ENCODE measurements at regions not wholly inside any gene's neighbourhood (a gene's known extent, or its start where the extent isn't known, plus 50 kb on each side); places are given as distances from the start of the nearest gene placed in this dataset.
A peak's percentile ranks its signal among the peaks of the same experiment; 100 is the strongest.

GRCh38 chr13:75153386-75153785 lies 328.6 kb downstream of the TBC1D4 start:
- Histone ChIP-seq H3K27me3 (ENCODE audit: insufficient read depth, low read length) (no peaks in the 10 kb centered on the region), H3K4me1 (ENCODE audit: control insufficient read depth, insufficient read depth, low read length, unreplicated experiment) (peaks cover 6% of the 10 kb centered on the region), H3K36me3 (ENCODE audit: insufficient read depth, low read length) (no peaks in the 10 kb centered on the region), H3K79me2 (ENCODE audit: control insufficient read depth, insufficient read depth, low read length, unreplicated experiment) (no peaks in the 10 kb centered on the region), H2AFZ (ENCODE audit: low read length, unreplicated experiment) (no peak overlapping the region), H3K27ac (ENCODE audit: low read depth, low read length) (no peak overlapping the region), H3K4me3 (ENCODE audit: low read depth, low read length) (no peak overlapping the region)

DNA sequence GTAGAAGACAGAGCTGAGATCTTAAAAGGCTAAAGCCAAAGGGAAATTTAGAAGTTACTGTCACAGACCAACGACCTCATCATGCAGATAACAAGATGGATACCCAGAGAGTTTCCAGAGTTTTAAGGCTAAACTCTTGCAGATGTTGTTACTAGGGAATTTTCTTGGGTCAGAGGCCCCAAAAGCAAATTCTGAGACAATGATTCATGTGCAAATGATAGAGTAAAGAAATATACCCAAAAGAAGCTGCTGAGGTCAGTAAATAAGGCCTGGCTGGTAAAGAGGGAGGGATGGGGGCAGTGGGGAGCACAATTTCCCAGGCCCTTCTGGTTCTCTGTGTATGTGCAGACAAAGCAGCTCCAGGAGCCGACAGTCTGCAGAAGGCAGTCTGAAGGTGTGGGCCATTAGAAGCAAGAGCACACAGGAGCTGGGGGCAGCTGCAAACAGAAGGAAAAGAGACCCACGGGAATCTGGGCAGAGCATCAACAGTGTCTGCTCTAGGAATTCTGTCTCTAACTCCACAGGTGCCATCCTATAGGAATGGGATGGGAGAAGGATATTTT lies 330.8 kb downstream of the TBC1D4 start:
- Histone ChIP-seq H3K79me2 (ENCODE audit: control insufficient read depth, insufficient read depth, low read length, unreplicated experiment) (no peaks in the 10 kb centered on the region), H2AFZ (ENCODE audit: low read length, unreplicated experiment) (no peak overlapping the region), H3K4me3 (ENCODE audit: low read depth, low read length) (no peak overlapping the region), H3K4me1 (ENCODE audit: control insufficient read depth, insufficient read depth, low read length, unreplicated experiment) (peaks cover 6% of the 10 kb centered on the region), H3K36me3 (ENCODE audit: insufficient read depth, low read length) (no peaks in the 10 kb centered on the region), H3K27ac (ENCODE audit: low read depth, low read length) (no peak overlapping the region), H3K27me3 (ENCODE audit: insufficient read depth, low read length) (no peaks in the 10 kb centered on the region)

GRCh38 chr13:75149776-75150175 lies 332.2 kb downstream of the TBC1D4 start:
- Histone ChIP-seq H3K36me3 (ENCODE audit: insufficient read depth, low read length) (no peaks in the 10 kb centered on the region), H2AFZ (ENCODE audit: low read length, unreplicated experiment) (no peak overlapping the region), H3K4me3 (ENCODE audit: low read depth, low read length) (no peak overlapping the region), H3K79me2 (ENCODE audit: control insufficient read depth, insufficient read depth, low read length, unreplicated experiment) (no peaks in the 10 kb centered on the region), H3K27me3 (ENCODE audit: insufficient read depth, low read length) (no peaks in the 10 kb centered on the region), H3K4me1 (ENCODE audit: control insufficient read depth, insufficient read depth, low read length, unreplicated experiment) (peaks cover 6% of the 10 kb centered on the region), H3K27ac (ENCODE audit: low read depth, low read length) (no peak overlapping the region)

DNA sequence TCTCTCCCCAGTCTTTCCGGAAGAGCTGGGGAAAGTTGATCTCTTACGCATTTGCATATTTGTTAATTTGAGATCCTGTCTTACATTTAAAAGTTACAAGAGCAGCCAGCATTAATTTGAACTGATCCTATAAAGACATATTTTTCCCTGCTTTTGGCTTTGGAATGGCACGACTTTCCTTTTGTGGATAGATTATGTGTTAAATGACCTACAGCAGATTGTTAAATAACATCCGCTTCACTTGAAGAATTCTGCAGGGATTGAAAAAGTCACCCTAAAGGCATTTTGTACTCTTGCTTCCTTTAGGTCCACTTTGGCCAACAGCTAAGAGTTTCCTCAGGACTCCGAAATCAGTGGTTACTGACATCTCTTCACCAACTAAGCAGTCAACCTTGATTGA lies 334.0 kb downstream of the TBC1D4 start:
- no peak overlapping the region for H2AFZ ChIP-seq (ENCODE audit: low read length, unreplicated experiment)
- H3K27ac ChIP-seq (ENCODE audit: low read depth, low read length): no peak overlapping the region
- peaks cover 6% of the 10 kb centered on the region for H3K4me1 ChIP-seq (ENCODE audit: control insufficient read depth, insufficient read depth, low read length, unreplicated experiment)
- H3K4me3 ChIP-seq (ENCODE audit: low read depth, low read length): no peak overlapping the region
- no peaks in the 10 kb centered on the region for H3K79me2 ChIP-seq (ENCODE audit: control insufficient read depth, insufficient read depth, low read length, unreplicated experiment)
- H3K36me3 ChIP-seq (ENCODE audit: insufficient read depth, low read length): no peaks in the 10 kb centered on the region
- no peaks in the 10 kb centered on the region for H3K27me3 ChIP-seq (ENCODE audit: insufficient read depth, low read length)

DNA sequence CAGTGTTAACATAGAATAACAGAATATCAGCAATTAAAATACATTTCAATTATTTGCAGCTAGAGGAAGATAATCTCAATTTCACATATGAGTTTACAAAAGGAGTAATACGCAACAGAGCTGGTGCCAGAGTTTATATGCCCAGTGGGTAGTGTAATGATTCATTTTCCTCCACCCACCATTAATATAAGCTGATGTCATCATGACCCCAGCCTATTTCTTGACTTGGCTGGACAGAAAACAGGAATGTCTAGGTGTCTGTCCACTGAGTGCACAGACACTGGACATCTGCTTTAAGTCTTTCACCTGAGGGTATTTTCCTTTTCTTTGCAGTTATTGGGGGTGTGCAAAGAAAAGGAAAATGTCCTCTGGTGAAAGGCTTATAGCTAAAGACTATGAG lies 335.5 kb downstream of the TBC1D4 start:
- H3K79me2 ChIP-seq (ENCODE audit: control insufficient read depth, insufficient read depth, low read length, unreplicated experiment): no peaks in the 10 kb centered on the region
- no peak overlapping the region for H3K4me3 ChIP-seq (ENCODE audit: low read depth, low read length)
- no peak overlapping the region for H3K27ac ChIP-seq (ENCODE audit: low read depth, low read length)
- H3K4me1 ChIP-seq (ENCODE audit: control insufficient read depth, insufficient read depth, low read length, unreplicated experiment): peaks cover 6% of the 10 kb centered on the region
- H2AFZ ChIP-seq (ENCODE audit: low read length, unreplicated experiment): no peak overlapping the region
- H3K36me3 ChIP-seq (ENCODE audit: insufficient read depth, low read length): no peaks in the 10 kb centered on the region
- no peaks in the 10 kb centered on the region for H3K27me3 ChIP-seq (ENCODE audit: insufficient read depth, low read length)

GRCh38 chr13:75145927-75146326 lies 336.0 kb downstream of the TBC1D4 start:
- H3K4me1 ChIP-seq (ENCODE audit: control insufficient read depth, insufficient read depth, low read length, unreplicated experiment): peaks cover 2% of the 10 kb centered on the region
- no peaks in the 10 kb centered on the region for H3K79me2 ChIP-seq (ENCODE audit: control insufficient read depth, insufficient read depth, low read length, unreplicated experiment)
- no peak overlapping the region for H2AFZ ChIP-seq (ENCODE audit: low read length, unreplicated experiment)
- no peak overlapping the region for H3K4me3 ChIP-seq (ENCODE audit: low read depth, low read length)
- no peak overlapping the region for H3K27ac ChIP-seq (ENCODE audit: low read depth, low read length)
- H3K27me3 ChIP-seq (ENCODE audit: insufficient read depth, low read length): no peaks in the 10 kb centered on the region
- no peaks in the 10 kb centered on the region for H3K36me3 ChIP-seq (ENCODE audit: insufficient read depth, low read length)

DNA sequence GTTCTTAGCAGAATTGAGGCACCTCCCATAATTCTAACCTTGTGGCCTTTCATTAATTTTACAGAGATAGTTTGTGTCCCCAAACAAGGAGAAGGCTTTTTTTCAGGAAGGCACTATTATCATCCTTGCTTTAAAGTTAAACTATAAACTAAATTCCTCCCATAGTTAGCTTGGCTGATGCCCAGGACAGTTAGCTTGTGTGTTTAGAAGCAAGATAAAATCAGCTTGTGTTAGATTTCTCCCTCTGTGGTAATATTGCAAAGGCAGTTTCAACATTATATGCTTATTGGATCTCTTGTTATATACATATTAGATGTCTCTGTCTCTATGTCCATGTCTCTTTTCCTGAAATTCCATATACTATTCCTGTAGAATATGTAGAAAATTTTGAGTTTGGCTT lies 342.7 kb downstream of the TBC1D4 start:
- no peaks in the 10 kb centered on the region for H3K36me3 ChIP-seq (ENCODE audit: insufficient read depth, low read length)
- H2AFZ ChIP-seq (ENCODE audit: low read length, unreplicated experiment): no peak overlapping the region
- no peak overlapping the region for H3K27ac ChIP-seq (ENCODE audit: low read depth, low read length)
- peaks cover 14% of the 10 kb centered on the region for H3K4me1 ChIP-seq (ENCODE audit: control insufficient read depth, insufficient read depth, low read length, unreplicated experiment)
- no peaks in the 10 kb centered on the region for H3K79me2 ChIP-seq (ENCODE audit: control insufficient read depth, insufficient read depth, low read length, unreplicated experiment)
- no peak overlapping the region for H3K4me3 ChIP-seq (ENCODE audit: low read depth, low read length)
- no peaks in the 10 kb centered on the region for H3K27me3 ChIP-seq (ENCODE audit: insufficient read depth, low read length)

DNA sequence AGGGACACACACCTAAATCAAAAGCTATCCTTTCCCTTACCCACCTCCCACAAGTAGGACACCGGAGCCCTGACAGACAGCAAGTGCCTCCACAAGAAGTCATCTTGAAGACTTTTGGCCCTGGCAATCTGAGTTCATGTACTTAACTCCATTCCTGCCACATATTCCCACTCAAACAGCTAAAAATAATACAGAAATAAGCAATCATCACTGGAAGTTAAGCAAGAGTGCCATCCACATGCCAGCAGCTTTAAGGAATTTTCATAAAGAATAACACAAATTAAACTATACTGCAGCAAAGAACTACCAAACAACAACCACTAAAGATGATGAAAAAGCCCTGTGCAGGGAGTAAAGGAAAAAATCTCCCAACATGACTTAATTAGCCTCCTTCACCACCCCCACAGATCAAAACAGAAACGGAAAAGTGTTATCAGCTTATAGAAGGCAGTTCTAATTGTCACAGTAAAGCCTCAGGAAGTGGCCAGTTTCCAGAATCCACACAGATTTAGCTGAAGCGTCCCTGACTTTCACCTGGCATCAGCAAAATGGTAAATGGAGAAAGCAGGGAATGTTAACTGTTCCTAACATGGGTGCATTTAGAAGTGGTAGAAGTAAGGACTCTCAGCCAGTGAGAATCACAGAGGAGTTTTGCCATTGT lies 343.9 kb downstream of the TBC1D4 start:
- H3K4me3 ChIP-seq (ENCODE audit: low read depth, low read length): no peak overlapping the region
- peaks cover 15% of the 10 kb centered on the region for H3K4me1 ChIP-seq (ENCODE audit: control insufficient read depth, insufficient read depth, low read length, unreplicated experiment)
- H3K79me2 ChIP-seq (ENCODE audit: control insufficient read depth, insufficient read depth, low read length, unreplicated experiment): no peaks in the 10 kb centered on the region
- H2AFZ ChIP-seq (ENCODE audit: low read length, unreplicated experiment): no peak overlapping the region
- no peaks in the 10 kb centered on the region for H3K36me3 ChIP-seq (ENCODE audit: insufficient read depth, low read length)
- H3K27me3 ChIP-seq (ENCODE audit: insufficient read depth, low read length): no peaks in the 10 kb centered on the region
- H3K27ac ChIP-seq (ENCODE audit: low read depth, low read length): no peak overlapping the region

- no peaks in the 10 kb centered on the region for H3K27me3 ChIP-seq (ENCODE audit: insufficient read depth, low read length)
- H3K36me3 ChIP-seq (ENCODE audit: insufficient read depth, low read length): no peaks in the 10 kb centered on the region
- peak overlapping the region; percentile 86 for H3K27ac ChIP-seq (ENCODE audit: low read depth, low read length)
- peak overlapping the region; percentile 14 for H2AFZ ChIP-seq (ENCODE audit: low read length, unreplicated experiment)
- peak overlapping the region; percentile 14; the same call in 1 of the 2 replicates for H3K4me3 ChIP-seq (ENCODE audit: low read depth, low read length)
- no peaks in the 10 kb centered on the region for H3K79me2 ChIP-seq (ENCODE audit: control insufficient read depth, insufficient read depth, low read length, unreplicated experiment)
- peaks cover 15% of the 10 kb centered on the region for H3K4me1 ChIP-seq (ENCODE audit: control insufficient read depth, insufficient read depth, low read length, unreplicated experiment)
Measured at GRCh38 chr13:75136151-75136550, 345.8 kb downstream of the TBC1D4 start.

GRCh38 chr13:75135325-75135825 lies 346.6 kb downstream of the TBC1D4 start:
- Histone ChIP-seq H3K27ac (ENCODE audit: low read depth, low read length) (peak overlapping the region; percentile 86), H3K36me3 (ENCODE audit: insufficient read depth, low read length) (no peaks in the 10 kb centered on the region), H3K4me3 (ENCODE audit: low read depth, low read length) (peak overlapping the region; percentile 24; the same call in 1 of the 2 replicates), H2AFZ (ENCODE audit: low read length, unreplicated experiment) (no peak overlapping the region), H3K4me1 (ENCODE audit: control insufficient read depth, insufficient read depth, low read length, unreplicated experiment) (peaks cover 15% of the 10 kb centered on the region), H3K27me3 (ENCODE audit: insufficient read depth, low read length) (no peaks in the 10 kb centered on the region), H3K79me2 (ENCODE audit: control insufficient read depth, insufficient read depth, low read length, unreplicated experiment) (no peaks in the 10 kb centered on the region)

Measured in ACC112 (cell line).